Heart left ventricle (tissue), 16 donors: ENCODE measurements at regions not wholly inside any gene's neighbourhood (a gene's known extent, or its start where the extent isn't known, plus 50 kb on each side); places are given as distances from the start of the nearest gene placed in this dataset.

Experiments
- ATAC-seq, 4 donors: fragments of 200-7000 bp; cut with Tn5 transposase; one replicate each; pipeline ENCODE4 v1.9.1; 2020 to 2022; ENCODE audit warnings: moderate library complexity in 4 of 4, mild to moderate bottlenecking in 3 of 4, moderate number of reproducible peaks in 1 of 4
- DNase-seq, 5 donors: peaks; one replicate each; pipeline ENCODE4 v3.0.0-alpha.2; 2020
- H3K27ac ChIP-seq, 12 donors: fragments of 200-600 bp; sonication (generic) in 4 of 12; one replicate each; pipeline versions ENCODE4 v1.5.0 to v1.8.0; 2016 to 2022; ENCODE audit warnings: mild to moderate bottlenecking in 2 of 12
- H3K27me3 ChIP-seq, 9 donors: fragments of 200-600 bp; sonication (generic) in 2 of 9; one replicate each; pipeline versions ENCODE4 v1.5.1 to v1.8.0; 2016 to 2022; ENCODE audit warnings: mild to moderate bottlenecking in 3 of 9
- H3K36me3 ChIP-seq, 9 donors: fragments of 200-600 bp; sonication (generic) in 2 of 9; one replicate each; pipeline versions ENCODE4 v1.5.0 to v1.8.0; 2018 to 2022; ENCODE audit warnings: mild to moderate bottlenecking in 2 of 9
- H3K4me1 ChIP-seq, 12 donors: fragments of 200-600 bp; sonication (generic) in 4 of 12; one replicate each; pipeline versions ENCODE4 v1.5.0 to v1.8.0; 2016 to 2022; ENCODE audit warnings: mild to moderate bottlenecking in 3 of 12
- H3K4me3 ChIP-seq, 12 donors: fragments of 200-600 bp; sonication (generic) in 4 of 12; one replicate each; pipeline versions ENCODE4 v1.5.0 to v1.8.0; 2017 to 2022; ENCODE audit warnings: mild to moderate bottlenecking in 9 of 12, moderate library complexity in 4 of 12
- H3K9me3 ChIP-seq, 12 donors: fragments of 200-600 bp; sonication (generic) in 4 of 12; one replicate each; pipeline versions ENCODE4 v1.5.0 to v1.8.0; 2016 to 2022; ENCODE audit warnings: mild to moderate bottlenecking in 1 of 12
- POLR2A ChIP-seq, 2 donors: fragments of 450-650 bp; IDR thresholded peaks; one replicate each; pipeline ENCODE4 v1.6.1; 2017; ENCODE audit warnings: antibody characterized with exemption in 2 of 2, mild to moderate bottlenecking in 2 of 2, moderate library complexity in 2 of 2
- WGBS, 4 donors: extraction: QIAGEN DNeasy Blood & Tissue Kit in 2 of 4; methylation state at CpG; one replicate each; pipeline versions ENCODE4 v1.1.5 to v1.1.7; 2013 to 2018; 5-methylcytosine and 5-hydroxymethylcytosine counted together
- intact Hi-C, 10 donors: fragments of 100-400 bp; cut with DNase I; formaldehyde crosslinking; loops; one replicate each; pipeline versions ENCODE4 v1.11.1 to v1.14.2; 2022
- TF ChIP-seq, protein P1 (sequence below), 12 donors: fragments of 200-600 bp; sonication (generic) in 4 of 12; IDR thresholded peaks; one replicate each; pipeline versions ENCODE4 v1.5.0 to v1.8.0; 2018 to 2022; ENCODE audit warnings: antibody characterized with exemption in 12 of 12, mild to moderate bottlenecking in 5 of 12
- donor health status: ischemic (EF 13 %, LVEDD 7.1; RV severe dilation, severe dysfunction).
- donor health status: healthy with polysubstance abuse.
- donor health status: DM: no; HTN: yes; CAD: no.
- donor health status: DM: no; HTN: no; CAD: no.
- donor health status: ischemic (EF 25% LVEDD 6.9; RV normal size, moderate dysfunction).
- donor health status: ischemic (EF 25% LVEDD 5.7; RV mildly dilated, moderate dysfunction).
- donor health status: healthy.
- donor health status: DM: yes; HTN: yes; CAD: no.
- donor health status: ischemic (EF 35%, LVEDD 5.7; RV mildly dilated, moderate dysfunction).
- donor health status: nonischemic (EF 11% LVEDD 7.7; RV severe dilation, severe dysfunction).
- donor health status: DM: yes; HTN: yes; CAD: no.
- donor health status: PGD.
- donor health status: ischemic (EF 29% LVEDD 5.4; RV normal size, mild dysfunction).
- donor health status: nonischemic (EF 23%, LVEDD 6.1; RV moderate dilation, normal function).

DNA sequence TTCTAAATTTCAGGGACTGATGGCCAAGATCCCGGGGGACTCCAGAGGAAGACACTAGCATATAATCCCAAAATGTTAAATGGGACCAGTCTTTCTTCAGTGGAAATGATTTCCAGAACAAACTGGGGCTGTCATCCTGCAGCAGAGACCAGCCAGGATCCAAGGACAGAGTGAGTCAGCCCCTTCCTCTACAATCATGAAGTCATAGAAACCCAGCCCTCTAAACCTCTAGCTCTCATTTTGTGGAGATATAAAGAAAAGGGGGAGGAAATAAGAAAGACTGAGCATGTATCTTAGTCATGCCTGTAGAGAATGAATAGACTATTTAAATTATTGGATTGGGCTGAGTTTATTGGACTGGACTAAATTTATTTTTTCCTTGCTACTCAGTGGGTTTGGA, 318.3 kb downstream of the AGTPBP1 start:
- H3K9me3 ChIP-seq = peaks cover 0 to 8% (median 0%) of the 10 kb centered on the region in 12 donors
- H3K27me3 ChIP-seq = peaks cover 0 to 10% (median 0%) of the 10 kb centered on the region in 9 donors
- H3K36me3 ChIP-seq = no peaks in the 10 kb centered on the region
- ATAC-seq (no peak), DNase-seq (no peak)
- intact Hi-C loops = loop anchor here in 3 of 10 donors (10.0 kb wide), 4 partner anchors 89 to 1029 kb away; no protein-coding TSS in a partner anchor
- no peak overlapping the region for H3K27ac ChIP-seq
- WGBS, 4 donors = 94 to 100% (median 98%) methylated on average over 1 of the region's 1 CpG
- H3K4me1 ChIP-seq = peaks cover 0 to 3% (median 0%) of the 10 kb centered on the region in 12 donors
- TF ChIP-seq, protein P1, sequence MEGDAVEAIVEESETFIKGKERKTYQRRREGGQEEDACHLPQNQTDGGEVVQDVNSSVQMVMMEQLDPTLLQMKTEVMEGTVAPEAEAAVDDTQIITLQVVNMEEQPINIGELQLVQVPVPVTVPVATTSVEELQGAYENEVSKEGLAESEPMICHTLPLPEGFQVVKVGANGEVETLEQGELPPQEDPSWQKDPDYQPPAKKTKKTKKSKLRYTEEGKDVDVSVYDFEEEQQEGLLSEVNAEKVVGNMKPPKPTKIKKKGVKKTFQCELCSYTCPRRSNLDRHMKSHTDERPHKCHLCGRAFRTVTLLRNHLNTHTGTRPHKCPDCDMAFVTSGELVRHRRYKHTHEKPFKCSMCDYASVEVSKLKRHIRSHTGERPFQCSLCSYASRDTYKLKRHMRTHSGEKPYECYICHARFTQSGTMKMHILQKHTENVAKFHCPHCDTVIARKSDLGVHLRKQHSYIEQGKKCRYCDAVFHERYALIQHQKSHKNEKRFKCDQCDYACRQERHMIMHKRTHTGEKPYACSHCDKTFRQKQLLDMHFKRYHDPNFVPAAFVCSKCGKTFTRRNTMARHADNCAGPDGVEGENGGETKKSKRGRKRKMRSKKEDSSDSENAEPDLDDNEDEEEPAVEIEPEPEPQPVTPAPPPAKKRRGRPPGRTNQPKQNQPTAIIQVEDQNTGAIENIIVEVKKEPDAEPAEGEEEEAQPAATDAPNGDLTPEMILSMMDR (IDR thresholded peaks at IDR 0.05) = no peak
- no peak for TF ChIP-seq POLR2A (IDR thresholded peaks at IDR 0.05)
- H3K4me3 ChIP-seq = no peak overlapping the region

DNA sequence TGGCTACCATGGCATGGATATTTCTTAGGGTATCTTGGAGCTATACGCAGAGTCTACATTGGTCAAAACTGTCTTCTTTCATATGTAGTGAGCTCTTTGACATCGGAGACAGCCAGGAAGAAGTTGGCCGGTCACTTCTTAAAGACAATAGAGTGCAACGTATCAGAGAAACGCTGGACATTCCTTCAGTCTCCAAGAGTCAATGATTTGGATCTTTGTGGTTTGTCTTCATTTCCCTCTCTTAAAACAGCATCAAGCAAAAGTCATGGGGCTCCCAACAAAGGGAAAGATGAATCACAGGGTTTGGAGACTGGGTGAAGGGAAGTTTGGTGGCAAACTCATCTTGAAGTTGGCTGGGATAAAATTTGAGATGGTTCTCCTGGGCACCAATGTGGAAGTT, 320.1 kb downstream of the AGTPBP1 start:
- H3K9me3 ChIP-seq = peaks cover 0 to 8% (median 0%) of the 10 kb centered on the region in 12 donors
- no peaks in the 10 kb centered on the region for H3K36me3 ChIP-seq
- H3K27ac ChIP-seq = no peak overlapping the region
- peaks cover 0 to 4% (median 0%) of the 10 kb centered on the region in 9 donors for H3K27me3 ChIP-seq
- H3K4me3 ChIP-seq = no peak overlapping the region
- ATAC-seq (no peak), DNase-seq (no peak)
- TF ChIP-seq, protein P1 (IDR thresholded peaks at IDR 0.05) = no peak
- TF ChIP-seq POLR2A (IDR thresholded peaks at IDR 0.05) = no peak
- intact Hi-C loops = loop anchor here in 3 of 10 donors (10.0 kb wide), 4 partner anchors 87 to 1027 kb away; no protein-coding TSS in a partner anchor
- H3K4me1 ChIP-seq = peaks cover 0 to 3% (median 0%) of the 10 kb centered on the region in 12 donors
- 90 to 97% (median 93%) methylated on average over 5 of the region's 5 CpGs for WGBS, 4 donors

DNA sequence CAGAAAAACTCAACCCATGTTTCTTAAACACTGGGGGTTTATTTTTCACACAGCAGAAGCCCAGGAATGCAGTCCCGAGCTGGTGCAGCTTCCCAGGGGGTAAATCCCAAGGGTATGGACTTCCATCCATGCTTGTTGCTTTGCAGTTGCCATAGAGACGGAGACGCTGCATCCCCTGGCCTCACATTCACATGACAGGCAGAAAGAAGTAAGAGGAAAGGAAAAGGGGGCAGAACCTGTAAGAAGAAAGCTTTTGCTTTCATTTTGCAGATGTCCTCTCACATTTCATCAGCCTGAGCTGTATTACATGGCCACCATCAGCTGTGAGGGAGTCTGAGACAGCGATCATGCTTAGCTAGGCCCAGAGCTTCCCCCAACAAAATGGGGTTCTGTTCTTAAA, 321.0 kb downstream of the AGTPBP1 start:
- Histone ChIP-seq H3K27me3 (no peaks in the 10 kb centered on the region), H3K4me3 (no peak overlapping the region), H3K36me3 (no peaks in the 10 kb centered on the region), H3K9me3 (peaks cover 0 to 8% (median 0%) of the 10 kb centered on the region in 12 donors), H3K27ac (no peak overlapping the region), H3K4me1 (peaks cover 0 to 3% (median 0%) of the 10 kb centered on the region in 12 donors)
- intact Hi-C loops = loop anchor here in 3 of 10 donors (10.0 kb wide), 4 partner anchors 86 to 1026 kb away; no protein-coding TSS in a partner anchor
- 36 to 62% (median 42%) methylated on average over 4 of the region's 4 CpGs for WGBS, 4 donors
- ATAC-seq (no peak), DNase-seq (no peak)
- TF ChIP-seq, protein P1 (IDR thresholded peaks at IDR 0.05) = no peak
- TF ChIP-seq POLR2A (IDR thresholded peaks at IDR 0.05) = no peak

DNA sequence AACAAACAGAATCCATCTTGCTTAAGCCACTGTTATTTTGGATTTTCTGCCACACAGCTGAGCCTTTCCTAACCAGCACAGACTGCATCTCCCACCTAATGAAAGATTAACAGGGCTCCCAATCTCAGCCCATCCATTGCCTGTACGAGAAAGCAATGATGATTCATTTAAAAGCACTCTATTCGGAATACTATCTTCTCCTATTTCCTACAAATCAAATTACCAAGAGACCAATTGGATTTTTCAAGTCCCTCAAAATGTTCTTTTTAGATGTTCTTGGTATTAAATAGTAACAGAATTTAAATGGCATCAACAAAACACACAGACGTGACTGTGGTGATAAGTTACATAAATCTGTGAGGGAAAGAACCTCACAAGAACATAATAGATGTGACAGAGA, 324.1 kb downstream of the AGTPBP1 start:
- intact Hi-C loops = loop anchor here in 1 of 10 donors (10.0 kb wide), 1 partner anchor 63 kb away; no protein-coding TSS in a partner anchor
- DNase-seq (no peak), ATAC-seq (no peak)
- no peaks in the 10 kb centered on the region for H3K4me1 ChIP-seq
- no peak overlapping the region for H3K4me3 ChIP-seq
- peaks cover 0 to 5% (median 0%) of the 10 kb centered on the region in 12 donors for H3K9me3 ChIP-seq
- peaks cover 0 to 3% (median 0%) of the 10 kb centered on the region in 9 donors for H3K27me3 ChIP-seq
- no peak for TF ChIP-seq POLR2A (IDR thresholded peaks at IDR 0.05)
- TF ChIP-seq, protein P1 (IDR thresholded peaks at IDR 0.05) = no peak
- no peaks in the 10 kb centered on the region for H3K36me3 ChIP-seq
- 84 to 88% (median 87%) methylated on average over 3 of the region's 3 CpGs for WGBS, 4 donors
- no peak overlapping the region for H3K27ac ChIP-seq
